H1 (cell line): ENCODE measurements at regions not wholly inside any gene's neighbourhood (a gene's known extent, or its start where the extent isn't known, plus 50 kb on each side); places are given as distances from the start of the nearest gene placed in this dataset.

Experiments used
- E2F6 ChIP-seq: IDR thresholded peaks from 2 replicates; pipeline ENCODE4 v1.6.1; 2012; ENCODE audit warnings: inconsistent platforms
- FOSL1 ChIP-seq: IDR thresholded peaks from 2 replicates; pipeline ENCODE4 v1.6.1; 2011; ENCODE audit warnings: mild to moderate bottlenecking, low read depth, low read length, moderate library complexity; ENCODE audit not compliant: insufficient read depth
- SIRT6 ChIP-seq: IDR thresholded peaks from one replicate; pipeline ENCODE4 v1.7.1; 2012; ENCODE audit warnings: low read length, inconsistent platforms

DNA sequence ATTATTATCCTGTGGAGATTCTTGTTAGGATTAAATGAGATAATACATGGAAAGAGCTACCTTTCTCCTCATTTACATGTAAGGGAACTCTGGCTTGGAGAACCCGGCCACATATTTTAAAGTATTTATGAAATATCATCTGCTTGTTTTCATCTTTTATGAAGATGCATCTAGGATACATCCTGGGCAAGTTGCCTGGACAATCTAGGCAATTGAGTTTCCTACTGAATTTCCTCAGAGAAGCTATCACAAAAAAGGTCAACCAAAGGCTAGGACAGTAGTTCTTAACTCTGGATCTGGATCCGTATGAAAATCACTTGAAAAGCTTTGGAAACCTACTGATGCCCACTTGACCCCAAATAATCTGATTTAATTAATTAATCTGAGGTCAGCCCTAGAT is 140.7 kb downstream of the MTPAP start (continued):
- TF ChIP-seq E2F6 (no peak), SIRT6 (no peak), FOSL1 (no peak)
